ENCODE measurements at regions not wholly inside any gene's neighbourhood (a gene's known extent, or its start where the extent isn't known, plus 50 kb on each side); places are given as distances from the start of the nearest gene placed in this dataset.

DNA sequence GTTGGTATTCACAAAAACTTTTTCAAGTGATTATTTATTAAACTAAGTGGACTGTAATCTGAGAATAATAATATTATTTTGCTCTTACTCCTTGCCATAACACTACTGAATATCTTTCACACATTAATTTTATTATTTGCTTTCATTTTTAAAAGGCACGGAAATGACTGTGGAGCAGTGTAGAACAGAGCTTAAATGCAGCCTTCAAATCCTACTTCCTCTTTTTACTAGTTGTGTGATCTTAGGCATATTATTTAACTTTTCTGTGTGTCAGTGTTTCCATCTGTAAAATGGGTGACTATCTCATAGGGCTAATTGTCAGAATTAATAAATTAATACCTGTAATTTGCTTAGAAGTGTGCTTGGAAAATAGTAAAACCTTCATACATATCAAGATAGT lies 55.5 kb upstream of the SLC8A1 start:
- DNase-seq, result peak; percentile 37

DNA sequence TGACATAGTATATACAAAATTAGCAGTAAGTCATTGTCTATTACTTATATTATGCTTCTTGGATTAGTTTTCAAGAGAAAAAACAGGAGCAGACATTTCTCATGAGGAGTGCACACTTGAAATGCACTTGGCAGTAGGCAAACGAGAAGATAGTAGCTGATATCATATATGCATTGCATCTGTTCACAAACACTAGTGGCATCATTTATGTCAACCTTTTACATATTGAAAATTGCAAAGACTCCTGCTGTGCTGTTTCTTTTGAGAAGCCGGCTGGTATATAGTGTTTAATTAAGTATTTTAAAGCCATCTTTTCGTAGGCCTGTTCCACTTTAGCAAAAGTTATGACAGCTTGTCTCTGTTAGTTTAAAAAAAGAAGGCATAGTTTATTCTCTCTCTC lies 58.4 kb upstream of the SLC8A1 start:
- no peak for DNase-seq

DNA sequence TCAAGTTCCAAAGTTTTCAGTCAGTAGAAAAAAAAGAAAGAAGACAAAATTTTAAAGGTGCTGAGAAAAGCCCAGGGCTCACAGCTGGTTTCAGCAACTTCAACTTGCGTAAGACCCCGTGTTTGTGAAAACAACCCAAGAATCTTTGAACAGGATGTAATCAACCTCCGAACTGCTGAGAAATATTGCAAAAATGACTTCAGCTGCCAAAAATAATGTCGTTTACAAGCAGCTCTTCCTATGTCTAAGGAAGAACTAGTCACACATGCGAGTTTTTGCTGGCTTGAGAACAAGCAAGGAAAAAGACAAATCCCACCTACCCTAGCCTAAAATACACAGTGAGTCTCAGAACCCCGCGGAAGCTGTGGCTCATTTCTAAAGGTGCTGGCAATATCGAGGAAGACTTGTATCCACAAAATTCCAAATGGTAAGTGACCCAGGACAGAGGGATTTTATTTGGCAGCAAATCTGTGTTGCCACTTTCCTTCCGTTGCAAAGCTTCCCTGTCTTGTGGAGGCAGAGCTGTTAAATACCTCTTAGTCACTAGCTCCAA lies 59.8 kb upstream of the SLC8A1 start:
- DNase-seq, result no peak

DNA sequence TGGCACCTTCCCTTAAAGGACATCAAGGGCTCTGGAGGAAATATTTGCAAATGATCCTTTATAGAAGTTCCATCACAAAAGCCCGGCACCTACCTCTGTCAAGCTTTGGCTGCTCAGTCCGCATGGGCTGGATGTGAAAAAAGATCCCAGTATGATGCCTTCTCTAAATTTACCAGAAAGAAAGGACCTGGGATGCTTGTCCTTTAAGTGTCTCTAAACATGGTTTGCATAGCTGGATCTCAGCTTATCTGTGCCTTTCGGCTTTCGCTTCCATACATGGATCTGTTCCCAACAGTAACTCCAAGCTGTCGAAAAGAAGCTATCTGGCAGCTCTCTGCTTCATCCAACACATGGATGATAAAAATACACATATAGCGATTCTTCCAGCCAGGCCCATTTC lies 60.4 kb upstream of the SLC8A1 start:
- no peak for DNase-seq

DNA sequence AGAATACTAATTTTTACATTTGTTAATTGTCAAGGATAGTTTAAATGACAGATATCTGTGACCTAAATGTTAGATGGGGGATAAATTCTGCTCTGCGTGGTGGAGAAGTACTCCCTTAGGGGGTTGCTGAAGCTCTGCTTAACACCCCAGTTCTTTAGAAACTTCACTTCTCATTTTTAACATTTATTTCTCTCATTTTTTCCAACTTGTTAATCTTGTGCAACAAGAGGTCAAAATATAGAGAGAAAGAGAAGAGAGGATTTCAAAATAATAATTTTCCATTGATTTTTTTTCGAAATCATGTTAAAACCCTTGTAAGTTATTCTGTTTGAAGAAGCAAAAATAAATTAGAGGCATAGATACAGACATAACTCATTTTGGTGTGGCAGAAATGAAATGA lies 61.3 kb upstream of the SLC8A1 start:
- DNase-seq, result no peak

DNA sequence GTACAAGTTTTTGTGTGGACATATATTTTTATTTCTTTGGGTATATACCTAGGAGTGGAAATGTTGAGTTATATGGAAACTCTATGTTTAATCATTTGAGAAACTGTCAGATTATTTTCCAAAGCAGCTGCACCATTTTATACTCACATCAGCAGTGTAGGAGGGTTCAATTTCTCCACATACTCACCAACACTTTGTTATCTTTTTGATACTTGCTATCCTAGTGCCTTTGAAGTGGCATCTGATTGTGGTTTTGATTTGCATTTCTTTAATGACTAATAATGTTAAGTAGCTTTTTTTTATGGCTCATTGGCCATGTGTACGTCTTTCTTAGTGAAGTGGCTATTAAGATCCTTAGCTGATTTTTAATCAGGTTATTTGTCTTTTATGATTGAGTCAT lies 64.7 kb upstream of the SLC8A1 start:
- DNase-seq, result no peak

DNA sequence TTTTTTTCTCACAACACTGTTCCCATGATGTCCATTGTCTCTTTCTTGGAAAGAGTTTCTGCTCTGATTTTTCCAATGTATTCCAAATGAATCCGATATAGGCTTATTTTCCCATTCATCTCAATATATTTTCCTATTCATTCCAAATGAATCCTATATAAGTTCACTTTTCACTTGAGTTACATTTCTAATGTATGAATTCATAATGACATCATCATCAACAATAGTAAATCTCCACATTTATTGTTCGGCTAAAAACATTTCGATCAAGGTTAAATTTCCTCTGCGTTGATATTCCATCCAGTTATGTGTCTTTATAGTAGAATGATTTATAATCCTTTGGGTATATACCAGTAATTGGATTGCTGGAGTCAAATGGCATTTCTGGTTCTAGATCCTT lies 76.7 kb upstream of the SLC8A1 start:
- DNase-seq, result no peak

DNA sequence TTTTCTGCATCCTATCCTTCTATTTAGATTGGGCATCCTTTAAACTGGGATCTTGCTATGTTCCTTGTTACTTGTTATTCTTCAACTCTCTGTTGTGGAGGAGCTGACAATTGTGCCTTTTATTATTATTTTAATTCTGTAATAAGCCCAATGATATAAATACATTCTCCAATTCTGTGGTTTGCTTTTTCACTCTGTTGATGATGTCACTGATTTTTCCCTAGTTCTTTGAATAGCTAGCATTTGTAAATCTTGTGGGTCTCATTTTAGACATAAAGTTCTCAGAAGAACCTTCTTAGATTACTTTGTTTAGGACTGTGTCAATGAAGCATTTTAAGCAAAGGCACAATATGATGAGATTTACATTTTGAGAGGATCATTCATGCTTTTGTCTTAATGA lies 79.5 kb upstream of the SLC8A1 start:
- no peak for DNase-seq

DNA sequence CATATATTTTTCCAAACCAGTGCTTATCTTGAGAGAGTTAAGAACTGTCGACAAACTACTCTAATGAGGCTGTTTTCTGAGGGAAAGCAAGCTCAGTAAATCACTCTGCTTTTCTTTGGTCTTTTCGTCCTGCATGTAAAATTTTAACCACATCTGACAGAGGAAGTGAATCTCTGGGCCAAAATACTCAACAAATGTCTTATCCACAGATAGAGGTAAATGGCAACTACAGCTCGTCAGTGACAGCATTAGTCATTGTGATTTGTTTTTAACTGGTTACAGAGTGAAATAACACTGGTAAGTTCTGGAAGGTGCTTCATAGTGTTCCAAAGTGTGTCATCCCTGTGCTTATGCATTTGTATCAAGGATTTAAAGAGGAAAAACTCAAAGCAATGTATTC lies 82.6 kb upstream of the SLC8A1 start:
- no peak for DNase-seq

DNA sequence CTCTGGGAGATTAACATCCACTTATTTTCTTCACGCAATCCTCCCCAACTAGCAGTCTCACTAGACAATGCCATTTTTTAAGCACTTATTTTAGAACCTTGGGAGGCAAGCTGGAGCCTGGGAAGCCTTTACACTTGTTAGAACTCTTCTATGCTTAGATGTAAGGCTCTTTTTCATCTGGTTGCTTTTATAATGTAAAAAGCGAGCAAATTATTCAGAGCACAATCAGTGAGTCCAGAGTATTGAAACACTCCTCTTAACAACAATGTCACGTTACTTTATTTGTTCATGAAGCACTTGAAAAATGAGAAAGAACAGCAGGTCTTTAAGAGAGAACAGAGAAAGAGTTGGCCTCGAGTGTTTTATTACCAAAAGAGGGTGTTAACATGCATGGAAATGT lies 84.1 kb upstream of the SLC8A1 start:
- DNase-seq, result no peak

DNA sequence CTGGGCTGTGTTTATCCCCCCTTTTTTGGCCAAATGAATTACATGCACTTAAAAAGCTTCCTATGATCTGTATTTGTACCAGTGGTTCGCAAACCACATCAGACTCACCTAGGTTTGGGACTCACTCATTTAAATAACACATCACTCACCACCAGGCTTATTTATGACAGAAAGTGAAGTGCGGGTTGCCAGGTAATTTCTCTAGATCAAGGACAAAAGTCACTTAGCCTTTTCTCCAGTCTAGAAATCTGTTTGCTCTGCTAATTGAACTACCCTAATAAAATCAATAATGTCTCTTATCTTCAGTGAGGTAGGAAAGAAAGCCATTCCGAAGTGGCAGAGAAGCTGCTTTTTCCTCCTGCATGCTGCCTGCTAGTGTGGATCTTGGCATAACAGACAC lies 88.1 kb upstream of the SLC8A1 start:
- no peak for DNase-seq

DNA sequence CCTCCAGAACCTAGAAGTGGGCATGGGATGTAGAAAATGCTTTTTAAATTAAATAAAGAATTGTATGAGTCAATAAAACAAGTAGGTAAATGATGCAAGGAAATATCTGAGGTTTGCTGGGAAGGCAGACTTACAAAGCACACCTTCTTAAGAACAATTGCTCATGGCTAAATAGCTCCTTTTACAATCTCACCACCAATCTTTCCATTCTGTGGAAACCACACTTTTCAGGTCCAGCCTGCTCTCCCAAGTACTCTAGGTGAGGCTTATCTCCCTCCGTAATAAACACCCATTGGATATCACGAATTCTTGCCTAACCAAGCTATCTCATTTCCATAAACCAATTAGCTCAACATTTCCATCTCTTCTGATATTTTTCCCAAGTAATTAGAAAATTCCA lies 91.5 kb upstream of the SLC8A1 start:
- DNase-seq, result no peak

DNA sequence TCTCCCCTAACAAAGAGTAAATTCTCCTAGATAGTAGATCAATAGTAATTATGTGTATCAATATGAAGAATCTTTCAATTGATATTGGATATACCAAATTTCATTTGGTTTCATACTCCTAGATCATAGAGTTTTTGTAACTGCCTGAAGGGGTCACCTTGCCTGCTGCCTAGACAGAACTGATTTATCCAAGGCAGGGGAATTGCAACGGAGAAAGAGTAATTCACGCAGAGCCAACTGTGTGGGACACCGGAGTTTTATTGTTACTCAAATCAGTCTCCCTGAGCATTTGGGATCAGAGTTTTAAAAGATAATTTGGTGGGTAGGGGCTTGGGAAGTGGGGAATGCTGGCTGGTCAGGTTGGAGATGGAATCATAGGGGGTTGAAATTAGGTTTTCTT lies 92.2 kb upstream of the SLC8A1 start:
- DNase-seq, result no peak

DNA sequence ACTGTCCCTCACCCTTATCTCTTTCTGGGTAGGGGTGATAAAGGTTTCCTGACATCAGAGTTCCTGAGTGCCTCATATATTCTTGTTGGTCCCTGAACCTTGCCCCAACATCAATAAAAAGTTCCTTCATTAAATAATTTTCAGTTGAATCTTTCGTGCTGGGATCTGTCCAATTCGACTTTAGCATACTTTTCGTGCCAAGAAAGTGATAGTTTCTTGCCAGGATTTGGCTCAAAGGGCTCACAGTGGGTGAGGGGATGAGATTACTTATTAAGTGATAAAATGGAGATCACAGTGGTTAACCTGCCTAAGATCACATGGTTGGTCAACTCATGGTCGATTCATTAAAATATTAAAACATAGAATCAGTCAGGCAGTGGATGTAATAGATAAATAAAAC lies 93.8 kb upstream of the SLC8A1 start:
- DNase-seq, result no peak

DNA sequence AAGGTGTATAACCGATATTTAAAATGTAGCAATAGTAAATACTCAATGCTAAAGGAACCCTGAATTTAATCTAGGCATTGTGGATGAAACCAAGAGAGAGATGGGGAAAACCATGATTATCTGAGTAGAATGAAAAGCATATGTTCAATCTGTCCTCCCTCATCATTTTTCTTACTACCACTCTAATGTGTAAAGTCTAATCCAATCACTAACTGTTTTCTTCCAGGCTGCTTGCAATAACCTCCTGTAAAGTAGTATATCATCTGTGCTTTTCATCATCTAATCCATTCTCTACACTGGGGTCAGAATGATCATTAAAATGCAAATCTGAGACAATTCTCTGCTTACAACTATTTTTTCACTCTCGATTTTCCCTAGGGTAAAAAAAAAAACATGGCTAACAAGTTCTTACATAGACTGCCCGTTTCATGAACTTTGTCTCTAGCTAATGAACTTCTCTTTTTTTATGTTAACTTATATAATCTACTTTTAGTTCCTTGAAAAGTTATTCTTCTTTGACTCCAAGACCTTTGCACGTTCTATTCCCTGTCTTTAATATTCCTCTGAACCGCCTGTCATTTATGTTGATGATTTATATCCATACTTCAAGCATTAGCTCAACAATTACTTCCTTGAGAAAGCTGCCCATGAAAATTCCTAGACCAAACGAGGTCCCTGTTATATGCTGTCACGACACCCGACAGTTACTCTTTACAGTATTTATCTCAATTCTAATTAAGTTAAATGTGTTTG lies 94.7 kb upstream of the SLC8A1 start:
- DNase-seq, result no peak

DNA sequence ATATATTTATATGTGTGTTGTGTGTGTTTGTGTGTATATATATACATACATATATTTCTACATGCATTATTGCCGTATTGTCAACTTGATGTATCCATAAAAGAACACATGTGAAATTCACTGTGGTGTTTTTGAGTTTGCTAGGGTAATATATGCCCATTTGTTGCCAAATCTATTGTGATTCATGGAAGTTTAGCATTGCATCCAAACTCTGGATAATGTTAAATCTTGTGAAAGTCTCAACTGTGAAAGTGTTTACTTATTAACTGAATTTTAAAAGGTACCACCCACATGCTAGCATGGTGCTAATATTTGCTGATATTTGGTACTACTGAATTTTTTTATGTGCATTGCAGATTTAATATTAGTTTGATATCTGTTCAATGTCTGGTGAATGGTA lies 96.6 kb upstream of the SLC8A1 start:
- DNase-seq, result no peak

DNA sequence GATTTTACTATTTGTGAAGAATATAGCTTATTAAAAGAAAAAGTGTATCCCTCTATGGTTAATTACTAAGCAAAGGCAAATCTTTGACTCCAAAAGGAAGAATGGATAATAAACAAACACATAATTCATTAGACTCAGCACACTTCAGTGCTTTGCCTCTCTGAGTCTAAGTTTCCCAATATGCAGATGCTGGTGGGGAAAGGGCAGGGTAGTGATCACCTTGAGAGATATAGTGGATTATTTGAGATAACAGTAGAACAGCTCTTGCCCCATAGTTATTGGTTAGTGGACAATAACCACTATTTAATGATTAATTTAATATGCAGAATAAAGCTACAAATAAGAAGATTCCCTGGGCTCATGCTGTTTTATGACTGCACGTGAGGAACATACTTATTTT lies 98.2 kb upstream of the SLC8A1 start:
- DNase-seq, result no peak

DNA sequence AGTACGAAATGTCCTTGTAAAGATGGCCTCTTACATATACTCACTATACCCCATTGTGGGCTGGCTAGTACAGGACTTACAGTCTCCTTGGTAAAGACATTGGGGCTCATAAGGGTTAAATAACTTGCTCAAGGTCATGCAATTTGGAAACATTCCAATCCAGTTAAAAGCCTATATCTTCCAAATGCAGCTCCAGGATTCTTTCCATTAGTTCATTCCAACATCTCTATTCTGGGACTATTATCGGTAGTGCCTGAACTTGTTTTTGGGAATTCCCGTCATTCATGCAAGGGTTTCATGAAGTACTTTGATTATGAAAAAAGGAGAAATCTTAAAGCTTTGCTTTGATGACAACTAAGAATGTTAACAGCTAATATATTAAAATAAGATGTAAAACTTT lies 99.2 kb upstream of the SLC8A1 start:
- no peak for DNase-seq

DNA sequence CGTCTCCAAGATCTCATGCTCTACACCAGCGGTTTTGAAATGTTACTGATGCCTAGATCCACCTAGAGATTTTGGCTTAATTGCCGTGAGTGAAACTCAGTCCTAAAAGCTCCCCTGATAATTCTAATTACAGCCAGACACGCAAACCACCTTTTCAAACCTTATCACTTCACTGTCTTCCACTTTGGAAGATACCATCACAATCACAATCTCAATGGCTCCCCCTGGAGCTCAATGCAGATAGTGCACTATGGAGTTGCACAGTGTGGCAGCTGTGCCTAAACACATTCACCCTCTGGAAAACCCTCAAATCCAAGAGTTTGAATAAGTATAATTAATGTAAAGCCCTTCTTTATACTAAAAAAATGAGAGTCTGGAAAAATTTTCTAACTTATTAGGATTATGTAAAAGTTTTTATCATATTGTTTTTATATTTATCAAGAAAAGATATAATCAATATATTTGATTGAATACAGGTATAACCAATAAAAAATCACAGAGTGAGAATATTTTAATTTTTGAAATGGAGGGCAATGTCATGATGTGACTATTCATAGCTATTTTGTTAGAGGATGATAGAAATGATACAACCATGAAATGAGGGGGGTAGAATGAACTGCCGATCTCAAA lies 102.9 kb upstream of the SLC8A1 start:
- peak; percentile 83 for DNase-seq

DNA sequence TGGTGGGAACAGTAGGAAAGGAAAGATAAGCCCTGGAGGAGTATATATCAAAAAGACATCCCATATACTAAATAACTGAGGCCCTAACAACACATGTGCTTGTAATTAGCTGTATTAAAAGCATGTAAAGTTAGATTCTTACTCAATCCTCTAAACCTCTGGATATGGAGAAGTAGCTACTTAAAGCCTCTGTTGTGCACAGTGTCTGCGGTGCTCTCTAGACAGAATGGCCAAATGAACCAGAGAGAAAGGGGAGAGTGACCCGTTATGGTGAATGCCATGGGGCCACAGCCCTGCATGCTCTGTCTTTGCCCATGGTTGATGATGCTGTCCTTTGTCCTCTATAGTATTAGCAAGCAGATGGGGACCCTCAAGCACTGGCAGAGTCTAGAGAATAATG lies 104.4 kb upstream of the SLC8A1 start:
- no peak for DNase-seq

DNA sequence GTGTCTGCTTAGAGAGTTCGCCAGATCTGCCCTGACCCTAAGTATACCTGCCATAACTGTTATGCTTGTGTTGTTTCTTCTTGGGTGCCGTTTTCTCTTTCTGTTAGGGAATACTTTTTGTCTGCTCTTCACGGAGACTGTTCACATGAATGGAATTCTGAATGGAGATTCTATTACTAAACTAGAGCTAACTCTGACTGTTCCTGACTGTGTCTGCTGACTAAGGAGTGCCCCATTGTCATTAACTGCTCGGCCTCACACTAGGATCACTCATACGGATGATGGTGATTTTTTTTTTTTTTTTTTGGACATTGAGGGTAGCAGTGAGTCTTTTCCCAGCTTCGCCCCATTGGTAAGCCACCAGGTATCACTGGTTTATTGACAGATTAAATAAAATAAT lies 104.8 kb upstream of the SLC8A1 start:
- DNase-seq, result no peak

DNA sequence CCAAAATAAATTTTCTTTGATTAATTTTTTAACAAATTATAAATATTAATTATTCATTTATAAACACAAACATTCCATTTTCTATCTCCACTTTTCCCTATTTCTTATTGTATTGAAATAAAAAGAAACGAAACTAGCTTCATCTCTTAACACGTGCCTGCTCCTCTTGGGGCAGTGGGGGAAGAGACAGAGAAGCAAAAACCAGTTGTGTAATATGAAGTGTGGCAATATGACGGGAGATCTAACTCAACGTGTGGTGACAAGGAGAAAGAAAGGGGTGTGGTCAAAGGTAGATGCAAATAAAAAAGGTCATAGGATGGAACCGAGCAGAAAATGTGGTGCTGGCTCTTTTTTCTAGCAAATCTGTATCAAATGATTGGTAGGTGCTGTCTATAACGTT lies 106.9 kb upstream of the SLC8A1 start:
- DNase-seq, result peak; percentile 21

DNA sequence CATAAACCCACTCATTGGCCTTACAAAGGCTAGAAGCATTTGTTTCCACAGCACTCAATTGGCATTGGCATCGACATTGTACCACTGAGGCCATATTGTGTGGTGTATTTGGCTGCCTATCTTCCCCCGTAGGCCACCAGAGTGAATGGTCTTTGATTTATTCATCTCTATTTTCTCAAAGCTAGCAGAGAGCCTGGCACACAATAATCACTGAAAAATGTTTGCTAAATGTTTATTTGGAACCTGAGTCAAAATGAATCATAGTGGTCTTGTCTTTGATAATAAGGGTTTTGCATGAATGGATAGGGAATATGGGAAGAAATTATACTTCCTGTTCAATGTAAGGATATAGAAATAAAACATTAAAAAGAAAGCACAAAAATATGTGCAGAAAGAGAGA lies 107.3 kb upstream of the SLC8A1 start:
- no peak for DNase-seq

DNA sequence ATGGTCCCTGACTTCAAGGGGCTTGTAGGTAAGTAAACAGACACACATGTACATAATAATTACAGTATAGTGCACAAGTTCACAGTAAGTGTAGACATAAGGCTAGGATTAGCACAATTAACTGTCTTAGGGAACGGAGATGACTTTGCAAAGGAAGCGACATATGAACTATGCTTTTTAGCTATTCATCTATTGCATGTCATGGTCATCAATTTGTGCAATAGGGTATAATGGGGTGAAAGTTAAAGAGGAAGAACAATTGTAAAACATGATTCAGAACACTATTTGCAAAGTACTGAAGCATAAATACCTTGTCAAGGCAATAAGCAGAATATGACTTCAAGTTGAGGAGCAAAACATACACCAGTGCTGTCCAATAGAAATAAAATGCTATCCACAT lies 112.3 kb upstream of the SLC8A1 start:
- DNase-seq, result no peak

DNA sequence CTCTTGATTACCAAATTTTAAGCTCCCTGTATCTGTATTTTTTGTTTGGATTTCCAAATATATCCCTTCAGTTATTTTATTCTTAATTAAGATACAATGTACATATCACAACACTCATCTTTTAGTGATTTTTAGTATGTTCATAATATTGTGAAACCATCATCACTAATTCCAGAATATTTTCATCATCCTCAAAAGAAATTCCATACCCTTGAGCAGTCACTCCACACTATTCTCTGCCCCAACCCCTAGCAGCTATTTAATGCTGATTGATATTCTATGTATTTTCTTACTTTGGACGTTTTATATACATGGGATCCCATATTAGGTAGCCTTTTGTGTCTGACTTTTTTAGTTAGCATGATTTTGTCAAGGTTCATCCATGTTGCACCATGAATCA lies 127.4 kb upstream of the SLC8A1 start:
- DNase-seq, result no peak
